B cell (primary cell): ENCODE measurements at regions not wholly inside any gene's neighbourhood (a gene's known extent, or its start where the extent isn't known, plus 50 kb on each side); places are given as distances from the start of the nearest gene placed in this dataset.

Experiments
- ATAC-seq: fragments of 200-7000 bp; cut with Tn5 transposase; one replicate; pipeline ENCODE4 v1.10.0; 2021; ENCODE audit warnings: low read depth, mild to moderate bottlenecking, moderate number of reproducible peaks, moderate library complexity
- CTCF ChIA-PET: fragments of 350-600 bp; sonication (Branson Sonifier 250); formaldehyde crosslinking; loops from one replicate; lab custom pipeline; 2021; ENCODE audit warnings: antibody characterized with exemption, inconsistent platforms; lab: Charles Lee
- POLR2A ChIA-PET: fragments of 350-600 bp; sonication (Branson Sonifier 250); formaldehyde crosslinking; loops from one replicate; lab custom pipeline; 2021; ENCODE audit warnings: antibody characterized with exemption; lab: Charles Lee
- DNase-seq: peaks from one replicate; pipeline ENCODE4 v3.0.0; 2013
- H2AFZ ChIP-seq: 2 replicates; pipeline ENCODE4 v1.6.1; 2012; ENCODE audit warnings: mild to moderate bottlenecking, low read depth, low read length; ENCODE audit not compliant: insufficient read depth, poor library complexity, severe bottlenecking
- H3K27ac ChIP-seq, 2 donors: 1 replicate in 1 of 2; 2 replicates in 1 of 2; pipeline ENCODE4 v1.5.1; 2012 to 2013; ENCODE audit warnings: low read length in 2 of 2, mild to moderate bottlenecking in 2 of 2, moderate library complexity in 1 of 2
- H3K27me3 ChIP-seq, 4 experiments: fragments of 200-600 bp in 1 of 4; sonication (generic) in 1 of 4; replicated peaks in 1 of 4; 1 replicate in 2 of 4; 2 replicates in 2 of 4; pipeline versions ENCODE4 v1.6.1 to v1.7.0; 2013 to 2016; ENCODE audit warnings: low read length in 3 of 4, mild to moderate bottlenecking in 2 of 4, mixed read lengths in 1 of 4, moderate library complexity in 1 of 4; ENCODE audit not compliant: insufficient read depth in 4 of 4, control insufficient read depth in 3 of 4; ENCODE audit errors: control extremely low read depth in 1 of 4
- H3K36me3 ChIP-seq, 2 experiments: replicated peaks in 1 of 2; 1 replicate in 1 of 2; 2 replicates in 1 of 2; pipeline versions ENCODE4 v1.6.1 to v1.7.1; 2013; ENCODE audit warnings: low read length in 1 of 2; ENCODE audit not compliant: insufficient read depth in 2 of 2, control insufficient read depth in 1 of 2; ENCODE audit errors: control extremely low read depth in 1 of 2, extremely low read depth in 1 of 2
- H3K4me1 ChIP-seq, 2 donors: fragments of 200-600 bp in 1 of 2; sonication (generic) in 1 of 2; 1 replicate in 1 of 2; 2 replicates in 1 of 2; pipeline versions ENCODE4 v1.5.1 to v1.6.1; 2013 to 2017; ENCODE audit warnings: low read length in 2 of 2; ENCODE audit not compliant: control insufficient read depth in 2 of 2, insufficient read depth in 2 of 2
- H3K4me2 ChIP-seq: replicated peaks from 2 replicates; pipeline ENCODE3; 2012; ENCODE audit warnings: mild to moderate bottlenecking, low read depth, low read length; ENCODE audit not compliant: poor library complexity, severe bottlenecking
- H3K4me3 ChIP-seq, 5 experiments: fragments of 200-600 bp in 1 of 5; sonication (generic) in 1 of 5; 1 replicate in 3 of 5; 2 replicates in 2 of 5; pipeline versions ENCODE4 v1.5.1 to v1.7.0; 2011 to 2016; ENCODE audit warnings: low read length in 4 of 5, mild to moderate bottlenecking in 4 of 5, low read depth in 2 of 5, control low read depth in 1 of 5, moderate library complexity in 1 of 5; ENCODE audit not compliant: insufficient read depth in 1 of 5; ENCODE audit errors: control extremely low read depth in 1 of 5, extremely low read depth in 1 of 5
- H3K79me2 ChIP-seq: fragments of 200-600 bp; sonication (generic); one replicate; pipeline ENCODE4 v1.6.0; 2016; ENCODE audit warnings: low read length; ENCODE audit not compliant: control insufficient read depth, insufficient read depth
- H3K9ac ChIP-seq: fragments of 200-600 bp; sonication (generic); 2 replicates; pipeline ENCODE4 v1.6.1; 2017; ENCODE audit warnings: mild to moderate bottlenecking, low read length, moderate library complexity
- H3K9me3 ChIP-seq, 3 donors: one replicate each; pipeline versions ENCODE4 v1.6.1 to v1.7.1; 2013; ENCODE audit warnings: low read length in 2 of 3; ENCODE audit not compliant: control insufficient read depth in 2 of 3, insufficient read depth in 1 of 3; ENCODE audit errors: control extremely low read depth in 1 of 3
- H4K20me1 ChIP-seq: 2 replicates; pipeline ENCODE4 v1.6.0; 2012; ENCODE audit warnings: mild to moderate bottlenecking, low read length; ENCODE audit not compliant: insufficient read depth, control insufficient read depth, poor library complexity, severe bottlenecking
- H3K27ac Mint-ChIP-seq: one replicate; pipeline ENCODE4 v1.8.0; 2021; ENCODE audit warnings: mixed read lengths
- H3K27me3 Mint-ChIP-seq: one replicate; pipeline ENCODE4 v1.8.0; 2021; ENCODE audit warnings: mixed read lengths
- H3K4me1 Mint-ChIP-seq: one replicate; pipeline ENCODE4 v1.8.0; 2021; ENCODE audit warnings: mixed read lengths
- H3K4me3 Mint-ChIP-seq: one replicate; pipeline ENCODE4 v1.8.0; 2021; ENCODE audit warnings: mixed read lengths
- H3K9me3 Mint-ChIP-seq: one replicate; pipeline ENCODE4 v1.8.0; 2022; ENCODE audit warnings: mixed read lengths; ENCODE audit not compliant: insufficient read depth
- EZH2 ChIP-seq: IDR thresholded peaks from 2 replicates; pipeline ENCODE4 v1.6.1; 2012; ENCODE audit warnings: borderline replicate concordance, low read depth, mild to moderate bottlenecking, moderate library complexity, low read length; ENCODE audit not compliant: insufficient read depth, poor library complexity, severe bottlenecking
- WGBS: methylation state at CpG from one replicate; pipeline ENCODE4 v1.1.5; 2013; ENCODE audit warnings: missing lambda C conversion rate; ENCODE audit not compliant: insufficient coverage; 5-methylcytosine and 5-hydroxymethylcytosine counted together
- intact Hi-C: fragments of 100-400 bp; cut with micrococcal nuclease; formaldehyde crosslinking; loops from one replicate; pipeline ENCODE4 v1.10.0; 2022
- TF ChIP-seq, protein P1 (sequence below): fragments of 200-600 bp; IDR thresholded peaks from one replicate; pipeline ENCODE4 v1.8.0; 2022; ENCODE audit warnings: antibody characterized with exemption, mild to moderate bottlenecking

DNA sequence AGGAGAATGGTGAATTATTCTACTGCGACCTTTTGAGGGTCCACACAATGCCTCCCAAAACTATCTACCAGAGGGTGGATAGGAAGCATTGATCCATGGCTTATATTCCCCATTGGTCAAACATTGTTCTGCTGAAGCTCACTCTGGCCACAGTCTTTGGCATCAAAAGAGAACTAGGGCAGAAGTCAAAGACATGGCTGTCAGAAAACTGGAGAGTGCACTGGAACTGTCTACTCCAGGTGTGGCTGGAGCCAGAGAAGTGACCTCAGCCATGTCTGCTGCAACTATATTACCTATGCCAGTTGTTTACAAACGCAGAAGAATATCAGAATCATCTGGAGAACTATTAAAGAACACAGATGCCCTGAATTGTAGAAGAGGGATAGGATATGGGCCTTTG, 238.7 kb upstream of the USP25 start:
- H3K4me3 Mint-ChIP-seq = no peak overlapping the region
- no peaks in the 10 kb centered on the region for H3K9me3 Mint-ChIP-seq
- peaks cover 6% of the 10 kb centered on the region for H3K4me1 Mint-ChIP-seq
- WGBS = no CpG with 5 or more reads among the region's 2 CpGs
- H3K4me2 ChIP-seq = no peak overlapping the region
- TF ChIP-seq, protein P1, sequence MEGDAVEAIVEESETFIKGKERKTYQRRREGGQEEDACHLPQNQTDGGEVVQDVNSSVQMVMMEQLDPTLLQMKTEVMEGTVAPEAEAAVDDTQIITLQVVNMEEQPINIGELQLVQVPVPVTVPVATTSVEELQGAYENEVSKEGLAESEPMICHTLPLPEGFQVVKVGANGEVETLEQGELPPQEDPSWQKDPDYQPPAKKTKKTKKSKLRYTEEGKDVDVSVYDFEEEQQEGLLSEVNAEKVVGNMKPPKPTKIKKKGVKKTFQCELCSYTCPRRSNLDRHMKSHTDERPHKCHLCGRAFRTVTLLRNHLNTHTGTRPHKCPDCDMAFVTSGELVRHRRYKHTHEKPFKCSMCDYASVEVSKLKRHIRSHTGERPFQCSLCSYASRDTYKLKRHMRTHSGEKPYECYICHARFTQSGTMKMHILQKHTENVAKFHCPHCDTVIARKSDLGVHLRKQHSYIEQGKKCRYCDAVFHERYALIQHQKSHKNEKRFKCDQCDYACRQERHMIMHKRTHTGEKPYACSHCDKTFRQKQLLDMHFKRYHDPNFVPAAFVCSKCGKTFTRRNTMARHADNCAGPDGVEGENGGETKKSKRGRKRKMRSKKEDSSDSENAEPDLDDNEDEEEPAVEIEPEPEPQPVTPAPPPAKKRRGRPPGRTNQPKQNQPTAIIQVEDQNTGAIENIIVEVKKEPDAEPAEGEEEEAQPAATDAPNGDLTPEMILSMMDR = no peak
- no peak for TF ChIP-seq EZH2
- H3K27ac ChIP-seq = no peak overlapping the region
- H3K4me1 ChIP-seq = no peaks in the 10 kb centered on the region
- no peak overlapping the region for H3K9ac ChIP-seq
- DNase-seq = no peak
- ChIA-PET POLR2A (no interaction called here), CTCF (no interaction called here)
- no peaks in the 10 kb centered on the region for H3K27me3 ChIP-seq
- H3K27ac Mint-ChIP-seq = no peak overlapping the region
- no peaks in the 10 kb centered on the region for H3K36me3 ChIP-seq
- H3K4me3 ChIP-seq = no peak overlapping the region
- H3K27me3 Mint-ChIP-seq = peaks cover 4% of the 10 kb centered on the region
- intact Hi-C loops = no loop called here
- no peaks in the 10 kb centered on the region for H4K20me1 ChIP-seq
- H3K79me2 ChIP-seq = no peaks in the 10 kb centered on the region
- ATAC-seq = no peak
- H2AFZ ChIP-seq = no peak overlapping the region
- no peaks in the 10 kb centered on the region for H3K9me3 ChIP-seq

DNA sequence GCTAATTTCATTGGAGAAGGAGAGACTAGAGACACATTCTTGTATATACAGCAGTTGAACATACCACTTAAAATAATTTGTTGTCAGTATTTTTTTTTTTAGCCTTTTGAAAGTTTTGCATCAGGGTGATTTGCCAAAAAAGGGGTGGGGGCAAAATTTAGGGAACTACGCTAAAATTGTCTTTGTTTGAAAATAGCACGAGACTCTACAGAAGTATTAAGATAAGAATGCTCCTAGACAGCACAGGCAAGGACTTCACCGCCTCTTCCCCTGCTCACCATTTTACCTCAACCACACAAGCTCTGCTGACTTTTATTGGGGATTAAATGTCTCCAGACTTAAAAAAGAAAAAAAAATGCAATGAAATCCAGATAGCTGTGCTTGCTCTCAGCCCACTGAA, 236.1 kb upstream of the USP25 start:
- CTCF ChIA-PET = interaction anchor here (1.6 kb wide), 1 partner anchor 11 kb away, joined by 5 read pairs; no protein-coding TSS in a partner anchor
- no CpG with 5 or more reads among the region's 3 CpGs for WGBS
- no peak overlapping the region for H2AFZ ChIP-seq

More for the DNA sequence above, 236.1 kb upstream of the USP25 start:
- Histone ChIP-seq H3K27me3 (no peaks in the 10 kb centered on the region), H3K9me3 (no peaks in the 10 kb centered on the region), H3K4me3 (no peak overlapping the region), H3K79me2 (no peaks in the 10 kb centered on the region), H4K20me1 (no peaks in the 10 kb centered on the region), H3K4me1 (no peaks in the 10 kb centered on the region), H3K27ac (no peak overlapping the region), H3K4me2 (no peak overlapping the region), H3K9ac (no peak overlapping the region), H3K36me3 (no peaks in the 10 kb centered on the region)
- Mint-ChIP-seq H3K9me3 (no peaks in the 10 kb centered on the region), H3K27ac (no peak overlapping the region), H3K4me1 (peaks cover 6% of the 10 kb centered on the region), H3K27me3 (peaks cover 4% of the 10 kb centered on the region), H3K4me3 (no peak overlapping the region)
- no peak for TF ChIP-seq EZH2
- TF ChIP-seq, protein P1 = no peak
- no peak for DNase-seq
- intact Hi-C loops = no loop called here
- ATAC-seq = no peak
- POLR2A ChIA-PET = no interaction called here
